ENCODE measurements at regions not wholly inside any gene's neighbourhood (a gene's known extent, or its start where the extent isn't known, plus 50 kb on each side); places are given as distances from the start of the nearest gene placed in this dataset.
"Not testable (repeated sequence)": the region's sequence is repeated elsewhere in the genome, so short reads cannot be mapped to it uniquely, and the experiment has no call there.

GRCh38 chr14:105678996-105679958 is 152.9 kb downstream of the TMEM121 start:
- peak; percentile 65 for ATAC-seq

- peak; percentile 87 for ATAC-seq
These were observed 153.8 kb downstream of the TMEM121 start for GRCh38 chr14:105679959-105680735.

GRCh38 chr14:105680736-105681098 is 154.3 kb downstream of the TMEM121 start:
- ATAC-seq, result peak; percentile 8; the same call in 2 of the 3 replicates

- not testable (repeated sequence) for ATAC-seq
These were observed 155.3 kb downstream of the TMEM121 start for GRCh38 chr14:105681606-105682185.

- not testable (repeated sequence) for ATAC-seq
These were observed 156.1 kb downstream of the TMEM121 start for GRCh38 chr14:105682442-105682841.

- no peak for ATAC-seq
- TF ChIP-seq ISL1 (CRISPR knock-in tag; IDR thresholded peaks at IDR 0.05) (no peak), POU6F1 (CRISPR knock-in tag; IDR thresholded peaks at IDR 0.05; ENCODE audit: borderline replicate concordance, low read depth) (no peak), BACH2 (CRISPR knock-in tag; IDR thresholded peaks at IDR 0.05; ENCODE audit: borderline replicate concordance) (no peak), PATZ1 (CRISPR knock-in tag; IDR thresholded peaks at IDR 0.05; ENCODE audit: borderline replicate concordance) (no peak)
These were observed 156.7 kb downstream of the TMEM121 start for GRCh38 chr14:105682956-105683570.

- not testable (repeated sequence) for ATAC-seq
These were observed 157.7 kb downstream of the TMEM121 start for GRCh38 chr14:105684056-105684455.

GRCh38 chr14:105684597-105684996 is 158.2 kb downstream of the TMEM121 start:
- not testable (repeated sequence) for ATAC-seq

- TF ChIP-seq ZFP3 (CRISPR knock-in tag; IDR thresholded peaks at IDR 0.05), result no peak
- no peak for ATAC-seq
These were observed 158.6 kb downstream of the TMEM121 start for GRCh38 chr14:105685003-105685402.

- ATAC-seq, result not testable (repeated sequence)
These were observed 159.2 kb downstream of the TMEM121 start for GRCh38 chr14:105685605-105686004.

- ATAC-seq, result not testable (repeated sequence)
These were observed 159.7 kb downstream of the TMEM121 start for GRCh38 chr14:105686050-105686449.

GRCh38 chr14:105686462-105687170 is 160.2 kb downstream of the TMEM121 start:
- not testable (repeated sequence) for ATAC-seq

- not testable (repeated sequence) for ATAC-seq
These were observed 161.0 kb downstream of the TMEM121 start for GRCh38 chr14:105687171-105688022.

- ATAC-seq, result peak; percentile 48; the same call in 1 of the 3 replicates
These were observed 161.6 kb downstream of the TMEM121 start for GRCh38 chr14:105688023-105688351.

GRCh38 chr14:105688664-105689221 is 162.4 kb downstream of the TMEM121 start:
- ATAC-seq, result not testable (repeated sequence)
